Medulla oblongata (tissue), 1 donor: ENCODE measurements at regions not wholly inside any gene's neighbourhood (a gene's known extent, or its start where the extent isn't known, plus 50 kb on each side); places are given as distances from the start of the nearest gene placed in this dataset.

ENCODE experiments used
- DNase-seq: peaks from one replicate; pipeline ENCODE4 v3.0.0-alpha.2; 2015; ENCODE audit errors: extremely low spot score

DNA sequence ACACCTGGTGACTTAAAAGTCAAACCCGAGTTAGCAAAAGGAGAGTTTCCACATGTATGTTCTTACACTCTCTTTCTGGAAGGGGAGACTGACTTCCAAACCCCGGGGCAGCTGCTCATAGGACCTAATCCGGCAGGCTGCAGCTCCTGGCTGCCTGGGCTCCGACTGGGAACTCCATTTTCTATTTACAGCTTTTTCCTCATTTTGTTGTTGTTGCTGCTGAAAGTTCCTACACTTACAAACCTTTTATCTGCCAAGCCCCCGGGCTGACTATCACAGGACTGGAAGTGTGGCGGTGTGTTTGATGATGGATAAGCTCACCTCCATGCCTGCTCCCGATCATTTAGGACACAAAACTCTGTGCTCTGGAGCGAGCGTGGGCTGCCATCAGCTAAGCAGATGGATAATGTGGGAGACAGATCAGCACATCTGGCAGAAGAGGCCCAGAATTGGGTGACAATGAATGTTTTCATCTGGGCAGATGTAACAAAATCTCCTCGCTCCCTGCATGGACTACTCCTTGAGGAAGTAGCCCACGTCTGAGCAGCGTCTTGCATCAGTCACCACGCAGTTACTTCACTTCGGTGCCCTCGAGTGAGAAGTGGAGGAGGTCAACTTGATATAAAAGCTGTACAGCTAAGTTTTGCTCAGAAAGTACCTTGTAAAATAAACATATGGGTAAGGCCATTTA, 114.4 kb upstream of the COPS8 start:
- DNase-seq = no peak

DNA sequence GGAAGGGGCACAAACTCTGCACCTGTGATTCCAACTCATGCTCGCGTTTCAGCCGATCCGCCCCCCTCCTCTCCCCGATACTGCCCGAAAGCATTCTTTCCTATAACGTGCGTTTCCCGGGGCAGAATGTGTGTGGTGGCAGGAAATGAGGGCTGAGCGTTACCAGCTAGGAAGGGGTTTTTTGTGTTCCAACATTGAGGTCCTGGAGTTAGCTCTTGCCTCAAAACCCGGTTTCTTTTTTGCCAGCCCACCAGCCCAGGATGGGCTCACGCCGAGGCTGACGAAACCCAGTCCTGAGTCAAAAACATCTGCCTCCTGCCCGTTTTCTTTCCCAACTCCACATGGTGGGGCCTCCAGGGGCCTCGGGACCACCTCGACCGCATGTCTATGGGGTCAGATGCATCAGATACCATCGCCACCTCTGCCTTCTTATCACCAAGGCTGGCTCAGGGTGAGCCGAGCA, 113.7 kb upstream of the COPS8 start:
- DNase-seq = no peak

DNA sequence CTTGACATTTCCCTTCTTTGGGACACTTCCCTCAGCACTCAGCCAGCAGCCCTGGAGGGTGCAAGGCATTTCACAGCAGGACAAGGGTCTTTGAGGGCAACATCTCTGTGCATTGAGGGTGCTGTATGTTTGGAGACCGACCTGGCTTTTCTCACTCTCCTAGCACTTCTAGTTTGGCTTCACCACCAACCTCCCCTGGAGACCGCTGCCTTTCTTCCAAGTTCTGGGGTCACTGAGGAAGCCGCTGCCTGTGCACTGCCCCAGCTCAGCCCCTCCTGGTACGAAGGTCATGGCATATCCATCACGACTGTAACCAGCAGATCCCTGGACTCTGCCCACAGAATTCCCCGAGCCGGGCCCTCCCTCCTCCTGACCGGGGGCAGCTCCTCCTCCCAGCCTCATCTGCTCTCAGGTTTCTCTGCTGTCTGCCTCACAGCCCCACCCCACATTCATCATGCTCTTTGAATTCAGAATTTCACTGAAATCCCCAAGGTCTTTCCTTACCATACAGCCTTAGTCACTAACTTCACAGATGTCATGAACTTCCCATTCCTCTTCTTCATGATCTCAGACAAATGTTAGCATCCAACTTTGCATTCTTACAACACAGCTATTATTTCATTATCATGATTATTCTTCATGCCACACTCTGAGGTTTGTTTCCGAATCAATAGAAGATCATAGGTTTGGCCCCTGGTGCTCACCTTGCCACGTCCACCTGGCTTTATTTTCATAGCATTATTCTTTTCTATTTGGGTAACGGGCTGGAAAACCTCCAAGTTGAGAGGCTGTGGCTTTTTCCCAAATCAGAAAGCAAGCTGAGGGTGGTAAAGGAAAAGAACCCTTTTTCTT, 113.0 kb upstream of the COPS8 start:
- no peak for DNase-seq

DNA sequence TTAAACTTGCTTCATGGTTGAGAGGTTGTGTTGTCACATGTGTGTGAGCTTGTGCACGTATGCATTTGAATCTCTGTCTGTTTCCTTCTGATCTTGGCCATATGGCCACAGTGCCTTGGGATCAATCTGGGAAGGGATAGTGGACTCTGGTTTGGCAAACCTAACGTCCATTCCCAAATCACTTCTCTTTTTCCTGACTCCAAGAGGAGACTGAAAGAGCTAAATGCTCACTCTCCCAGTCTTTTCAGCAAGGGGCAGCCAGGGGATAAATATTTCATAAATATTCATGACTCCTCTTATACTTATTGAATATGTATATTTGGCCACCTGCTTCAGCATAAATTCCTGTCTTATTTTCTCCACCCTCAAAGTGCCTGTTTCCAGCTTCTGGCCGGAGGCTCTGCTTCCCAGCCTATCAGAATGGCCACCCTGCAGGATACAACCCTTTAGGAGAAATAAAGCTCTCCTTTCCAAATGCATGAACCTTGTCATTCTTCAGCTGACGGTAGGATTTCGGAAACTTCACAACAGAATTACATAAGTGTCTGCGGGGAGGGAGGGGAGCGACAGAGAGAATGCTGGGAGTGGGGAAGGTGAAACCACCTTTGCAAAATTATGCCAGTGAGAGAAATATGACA, 112.2 kb upstream of the COPS8 start:
- DNase-seq = no peak

DNA sequence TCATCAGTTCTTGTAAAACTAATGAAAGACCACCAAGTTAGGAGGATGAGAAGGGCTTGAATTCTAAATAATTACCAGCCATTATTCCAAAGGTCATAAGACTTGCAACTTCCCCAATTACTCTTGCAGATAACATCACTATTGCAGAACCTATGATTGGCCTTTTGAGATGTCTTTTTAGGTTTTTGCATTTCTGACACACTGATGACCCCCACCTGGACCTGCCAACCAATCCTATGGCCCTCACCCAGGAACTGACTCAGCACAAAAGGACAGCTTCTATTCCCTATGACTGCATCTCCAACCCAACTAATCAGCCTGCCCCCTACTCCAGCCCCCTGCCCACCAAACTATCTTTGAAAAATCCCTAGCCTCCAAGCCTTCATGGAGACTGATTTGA, 111.5 kb upstream of the COPS8 start:
- no peak for DNase-seq

DNA sequence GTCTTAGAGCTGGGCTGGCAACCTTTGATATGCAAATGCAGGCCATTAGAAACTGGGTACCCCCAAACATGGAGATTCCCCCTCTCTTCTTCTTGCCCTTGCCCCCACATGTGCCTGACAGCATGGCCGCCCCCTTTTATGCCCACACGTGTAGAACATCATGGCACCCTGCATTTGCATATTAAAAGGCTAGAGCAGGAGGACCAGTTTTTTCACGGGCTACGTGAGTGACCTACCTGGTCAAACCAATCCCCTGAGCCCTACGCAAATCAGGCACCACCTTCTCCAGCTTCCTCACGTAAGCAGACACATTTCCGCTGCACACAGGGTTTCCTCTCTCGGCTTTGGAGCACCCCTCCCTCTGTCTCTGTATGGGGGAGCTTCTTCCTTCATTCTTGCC, 110.9 kb upstream of the COPS8 start:
- no peak for DNase-seq

DNA sequence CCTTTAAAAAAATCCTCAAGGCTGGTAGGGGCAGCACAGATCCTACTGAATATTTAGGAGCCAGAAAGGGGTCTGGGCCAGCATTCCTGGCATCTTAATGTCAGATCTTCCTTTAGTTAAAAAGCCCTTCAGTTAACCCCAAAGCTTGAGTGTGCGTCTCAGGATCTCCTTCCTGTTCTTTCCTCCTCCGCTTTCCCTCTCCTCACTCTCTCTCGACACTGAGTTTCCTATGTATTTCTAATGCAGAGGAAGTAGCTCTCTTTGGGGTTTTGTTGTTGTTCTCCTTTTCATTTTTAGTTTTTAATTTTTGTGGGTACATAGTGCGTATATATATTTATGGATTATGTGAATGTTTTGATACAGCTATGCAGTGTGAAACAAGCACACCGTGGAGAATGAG, 109.9 kb upstream of the COPS8 start:
- no peak for DNase-seq

DNA sequence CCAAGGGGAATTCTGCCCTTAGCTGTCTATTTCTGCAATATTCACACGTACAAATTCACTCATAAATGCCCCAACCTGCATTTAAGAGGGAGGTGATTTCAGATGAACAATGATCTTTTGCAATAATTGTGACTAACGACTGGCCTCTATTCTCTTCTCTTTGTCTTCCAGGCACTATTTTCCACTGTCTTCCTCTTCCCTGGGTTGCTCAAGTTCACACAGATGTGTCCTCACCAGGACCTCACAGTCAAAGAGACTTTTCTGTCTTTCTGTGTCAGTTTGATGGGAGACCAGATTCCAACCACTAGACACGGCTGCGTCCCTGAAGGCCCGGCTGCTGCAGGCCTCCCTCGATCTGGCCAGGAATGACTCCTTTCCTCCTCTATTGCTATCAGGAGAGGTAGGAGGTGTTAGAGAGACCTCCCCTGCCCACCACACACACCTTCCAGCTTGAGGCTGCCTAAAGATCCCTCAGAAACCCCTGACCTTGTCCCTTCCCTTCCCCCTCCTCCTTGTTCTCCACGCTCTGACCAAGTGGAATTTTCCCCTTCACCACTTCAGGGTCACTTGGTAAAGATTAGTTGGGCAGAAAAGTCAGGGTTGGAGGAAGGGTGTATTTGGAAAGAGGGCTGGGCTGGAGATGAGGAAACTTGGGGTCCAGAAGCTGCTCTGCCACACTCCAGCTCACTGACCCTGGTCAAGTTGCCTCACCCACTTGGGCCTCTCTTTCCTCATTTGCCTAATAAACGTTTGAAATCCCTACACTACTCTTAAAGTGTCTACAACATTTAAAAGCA, 109.2 kb upstream of the COPS8 start:
- no peak for DNase-seq

DNA sequence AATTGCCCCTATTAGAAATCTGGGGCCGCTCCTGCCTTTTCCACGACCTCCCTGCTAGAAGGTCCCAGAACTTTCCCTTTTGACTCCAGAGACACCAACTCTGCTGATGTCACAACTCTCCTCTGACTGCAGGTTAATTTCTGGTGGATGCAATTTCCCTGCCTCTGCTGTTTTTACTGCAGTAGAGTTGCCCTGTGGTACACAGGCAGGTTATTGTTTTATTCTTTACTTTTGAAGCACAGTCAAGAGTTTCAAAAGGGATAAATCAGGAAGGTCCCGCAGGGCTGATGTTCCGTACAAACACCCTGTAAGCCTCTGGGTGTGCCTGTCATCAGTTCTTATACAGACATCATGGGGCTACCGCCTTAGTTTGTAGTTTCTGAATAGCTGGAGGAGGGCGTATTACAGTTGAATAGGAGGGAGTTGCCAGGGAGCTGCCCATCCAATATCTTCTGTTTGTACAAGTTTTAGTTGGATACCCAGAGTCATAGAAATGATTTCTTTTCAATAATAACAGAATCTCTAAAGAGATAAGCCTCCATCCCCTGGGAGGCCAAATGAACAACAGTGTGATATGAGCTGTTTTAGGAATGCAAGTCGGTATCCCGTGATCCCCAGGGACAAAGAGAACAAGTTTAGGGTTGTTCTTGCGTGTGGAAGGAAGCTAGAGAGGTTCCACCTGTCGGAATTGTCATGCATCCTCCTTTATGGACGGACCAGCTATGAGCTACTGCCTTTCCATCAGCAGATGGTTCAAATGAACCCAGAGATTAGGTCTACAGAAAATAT, 108.4 kb upstream of the COPS8 start:
- DNase-seq = no peak

DNA sequence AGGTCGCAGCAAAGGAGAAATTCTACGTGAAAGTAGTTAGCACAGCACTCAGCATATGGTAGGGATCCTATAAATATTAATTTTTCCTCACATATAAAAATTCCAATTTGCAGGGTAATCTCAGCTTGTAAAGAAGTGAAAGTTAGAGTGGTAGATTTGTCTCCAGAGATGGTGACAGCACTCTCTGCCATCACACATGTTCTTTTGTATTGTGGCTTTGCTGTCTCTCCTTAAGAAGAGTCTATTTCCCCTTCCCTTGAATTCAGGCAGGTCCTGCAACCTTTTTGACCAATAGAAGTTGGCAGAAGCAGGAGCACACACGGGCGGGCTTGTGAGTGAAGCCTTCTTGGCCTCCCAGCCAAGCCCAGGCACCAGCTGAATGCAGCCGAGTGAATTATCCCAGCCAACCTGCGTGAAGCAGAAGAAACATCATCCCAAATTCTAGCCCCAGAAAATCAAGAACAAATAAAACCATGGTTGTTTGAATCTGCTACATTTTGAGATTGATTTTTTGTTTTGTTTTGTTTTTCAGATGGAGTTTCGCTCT, 107.8 kb upstream of the COPS8 start:
- no peak for DNase-seq

DNA sequence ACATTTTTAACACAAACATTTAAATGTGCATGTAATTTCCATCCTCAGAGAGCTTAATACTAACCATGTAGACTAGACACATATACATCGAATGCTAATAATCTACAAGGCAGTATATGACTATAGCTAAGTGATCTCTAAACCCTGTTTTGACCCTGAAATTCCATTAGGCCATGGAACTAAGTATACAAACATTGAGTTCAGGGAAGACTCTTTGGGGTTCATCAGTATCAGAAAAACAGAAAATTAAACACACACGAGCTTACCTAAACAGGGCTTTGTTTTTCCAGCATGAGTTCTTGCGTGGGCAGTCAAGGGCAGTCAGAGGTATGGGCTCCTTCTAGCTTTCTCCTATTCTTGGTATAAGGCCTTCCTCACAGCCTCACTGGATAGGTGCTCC, 106.0 kb upstream of the COPS8 start:
- DNase-seq = no peak

DNA sequence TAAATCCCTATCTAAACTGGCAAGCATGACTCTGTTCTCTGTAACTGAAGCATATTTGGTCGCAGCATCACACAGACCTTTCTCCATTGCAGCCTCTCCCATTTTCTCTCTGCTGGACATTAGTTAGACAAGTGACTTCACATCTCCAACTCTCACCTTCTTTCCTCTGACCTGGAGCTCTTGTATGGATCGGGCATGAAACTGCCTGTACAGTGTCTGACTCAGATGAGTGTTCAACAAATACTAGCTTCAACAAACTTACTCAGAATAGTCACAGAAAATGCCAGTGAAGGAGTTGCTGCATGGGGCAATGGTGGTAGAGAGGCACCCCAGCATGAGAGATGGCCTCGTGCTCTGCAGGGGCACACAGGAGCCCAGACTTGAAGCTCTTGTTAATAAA, 104.7 kb upstream of the COPS8 start:
- DNase-seq = no peak

DNA sequence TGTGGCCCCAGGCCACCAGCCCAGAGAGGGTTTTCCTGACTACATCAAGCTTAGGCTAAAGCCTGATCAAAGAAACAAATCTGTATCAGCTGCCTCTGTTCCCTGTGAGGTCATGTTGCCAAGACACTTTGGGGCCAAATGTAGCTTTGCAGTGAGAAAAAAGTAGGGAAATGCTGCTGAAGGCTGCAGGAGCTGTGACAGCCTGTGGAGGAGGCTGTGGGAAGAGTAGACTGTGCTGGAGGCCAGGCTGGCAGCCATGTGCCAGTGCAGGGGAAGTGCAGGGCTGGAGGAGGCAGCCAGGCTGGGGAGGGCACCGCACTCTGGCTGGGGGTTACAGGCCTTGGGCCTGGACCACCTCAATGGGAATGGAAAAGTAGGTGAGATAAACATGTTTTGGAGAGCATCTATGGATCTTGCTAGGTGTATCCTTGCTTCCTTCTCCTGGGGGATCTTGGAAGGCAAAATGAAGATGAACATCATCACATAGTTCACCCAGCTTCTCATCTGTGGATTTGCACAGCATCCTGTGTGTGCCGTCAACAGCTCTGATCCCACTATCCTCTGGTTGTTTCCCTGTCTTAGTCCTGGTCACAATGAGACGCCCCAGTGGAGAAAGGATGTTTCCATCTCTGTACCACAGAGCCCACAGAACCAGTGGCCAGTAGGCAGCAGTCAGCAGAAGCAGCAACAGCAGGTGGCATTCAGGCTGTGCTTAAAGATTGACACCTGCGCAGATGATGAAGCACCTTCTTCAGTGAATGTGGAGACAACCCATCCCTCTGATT, 103.8 kb upstream of the COPS8 start:
- no peak for DNase-seq

DNA sequence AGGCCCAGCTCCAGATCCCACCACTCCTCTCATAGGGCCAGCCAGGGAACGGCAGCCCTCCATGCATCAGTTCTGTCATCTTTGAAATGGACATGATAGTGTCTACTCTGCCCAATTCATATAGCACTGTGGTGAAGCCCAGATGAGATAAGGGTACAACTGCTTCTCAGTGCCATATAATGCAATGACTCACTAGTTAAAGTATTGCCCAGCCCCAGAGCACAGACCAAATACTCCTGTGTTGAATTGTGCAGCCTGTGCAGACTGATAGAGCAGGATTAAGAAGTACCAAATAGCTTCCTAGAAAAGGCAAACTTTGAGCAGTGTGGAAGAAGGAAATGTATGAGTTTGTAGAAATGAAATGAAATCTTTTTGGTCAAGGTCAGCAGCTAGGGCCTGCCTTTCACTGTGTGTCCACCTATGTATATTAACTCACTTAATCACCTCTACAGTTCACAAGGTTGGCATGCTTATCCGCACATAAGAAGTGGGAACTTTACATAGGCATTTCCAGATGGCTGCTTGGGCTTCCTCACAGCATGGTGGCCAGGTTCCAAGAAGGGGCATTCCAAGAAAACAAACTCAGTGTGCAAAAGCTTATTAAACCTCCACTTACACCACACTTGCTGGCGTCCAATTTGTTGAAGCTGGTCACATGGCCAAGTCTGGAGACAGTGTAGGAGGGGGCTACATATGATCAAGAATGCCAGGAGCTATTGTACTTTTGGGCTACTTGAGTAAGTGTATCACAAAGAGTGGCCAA, 102.8 kb upstream of the COPS8 start:
- DNase-seq = no peak

DNA sequence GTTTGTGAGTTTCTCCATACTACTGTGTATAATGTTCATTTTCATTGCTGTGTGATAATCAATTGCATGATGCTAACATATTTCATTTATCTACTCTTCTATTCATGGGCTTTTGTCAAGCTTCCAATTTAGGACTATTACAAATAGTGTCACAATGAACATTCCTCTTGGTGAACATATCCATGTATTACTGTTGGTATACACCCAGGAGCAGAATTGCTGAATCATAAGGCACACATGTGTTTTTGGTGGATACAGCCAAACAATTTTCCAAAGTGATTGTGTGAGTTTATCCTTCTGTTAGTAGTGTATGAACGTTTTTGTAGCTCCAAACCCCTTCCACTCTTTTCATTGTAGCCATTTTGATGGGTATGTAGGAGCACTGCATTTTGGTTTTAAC, 101.6 kb upstream of the COPS8 start:
- DNase-seq = no peak

DNA sequence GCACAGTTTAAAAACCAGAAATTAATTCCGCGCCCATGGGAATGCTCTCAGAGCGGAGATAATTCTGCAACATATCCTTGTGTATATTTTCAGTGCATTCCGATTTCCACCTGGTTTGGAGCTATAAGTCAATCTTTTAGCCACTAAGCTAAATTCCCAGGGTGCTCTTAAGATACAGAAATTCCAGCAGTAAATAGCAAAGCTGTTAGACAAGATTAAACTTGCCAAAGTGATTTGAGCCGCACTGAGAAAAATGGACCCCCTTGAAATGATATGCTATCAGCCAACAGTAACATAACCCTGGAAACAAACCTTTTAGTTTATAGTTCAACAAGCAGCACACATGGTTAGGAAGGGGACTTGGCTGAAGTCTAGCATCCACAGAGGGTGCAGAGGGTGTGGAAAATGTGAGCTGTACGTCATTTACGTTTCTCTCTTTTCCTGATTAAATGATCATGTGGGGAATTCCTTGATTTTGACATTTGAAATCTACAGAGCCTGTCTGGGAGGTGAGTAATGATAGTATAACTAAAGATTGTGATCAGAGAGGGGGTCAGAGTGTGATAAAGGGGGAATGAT, 99.8 kb upstream of the COPS8 start:
- DNase-seq = no peak

DNA sequence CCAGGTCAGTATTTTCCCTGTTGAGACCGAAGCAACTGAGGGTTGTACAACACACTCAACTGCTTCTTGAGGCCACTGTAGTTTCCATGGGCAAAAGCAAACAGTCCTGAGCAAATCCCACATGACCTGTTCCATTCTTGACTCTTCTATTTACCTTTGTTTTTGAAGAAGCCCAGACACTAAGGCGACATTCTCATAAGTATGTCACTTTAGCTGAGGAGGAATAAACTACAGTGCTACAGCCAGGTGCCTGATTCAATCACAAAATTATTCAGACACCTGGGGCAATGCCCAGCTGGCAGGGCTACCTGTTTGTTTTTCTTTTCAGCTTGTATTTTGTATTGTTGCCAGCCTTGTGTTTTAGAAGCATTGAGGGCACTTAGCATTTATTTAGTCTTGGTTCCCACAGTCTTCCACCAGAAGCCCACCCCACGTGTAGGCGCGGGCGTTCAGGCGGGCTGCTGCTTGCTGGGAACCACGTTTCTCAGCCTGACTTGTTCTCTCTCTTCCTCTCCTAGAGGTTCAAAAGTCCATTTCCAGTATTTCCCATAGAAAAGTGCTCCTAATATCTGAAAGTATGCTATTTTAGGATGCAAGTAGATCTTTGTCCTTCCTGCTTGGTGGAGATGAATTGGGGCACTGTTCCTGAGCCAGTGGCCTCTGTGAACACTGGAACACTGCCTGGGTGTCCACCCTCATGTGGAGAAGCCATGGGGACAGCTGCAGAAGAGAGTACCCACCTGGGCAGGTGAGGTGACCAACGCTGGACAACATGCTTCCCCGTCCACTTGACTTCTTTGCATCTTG, 99.0 kb upstream of the COPS8 start:
- no peak for DNase-seq

DNA sequence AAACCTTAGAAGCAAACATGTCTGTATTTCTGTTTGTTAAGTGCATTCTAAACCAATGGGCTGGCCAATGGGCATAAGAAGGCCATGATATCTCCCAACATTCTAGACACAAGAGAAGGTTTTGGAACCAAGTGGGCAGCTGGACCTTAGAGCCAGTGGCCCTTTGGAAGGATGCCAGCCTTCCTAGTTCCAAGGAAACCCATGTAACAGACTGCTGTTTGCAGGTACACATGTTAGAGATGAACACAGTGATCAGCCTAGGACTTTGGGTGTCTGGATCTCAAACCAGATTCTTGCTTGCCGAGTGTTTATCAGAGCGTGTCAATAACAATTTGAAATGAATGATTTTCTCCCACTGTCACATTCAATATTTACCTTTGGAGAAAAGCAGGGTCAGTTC, 97.5 kb upstream of the COPS8 start:
- DNase-seq = no peak
